AG04450 (cell line): ENCODE measurements at regions not wholly inside any gene's neighbourhood (a gene's known extent, or its start where the extent isn't known, plus 50 kb on each side); places are given as distances from the start of the nearest gene placed in this dataset.

Experiments used
- CTCF ChIA-PET: fragments of 300-600, 350-600 bp; formaldehyde crosslinking; extraction: SDS; loops from one replicate; lab custom pipeline; 2022; ENCODE audit warnings: antibody characterized with exemption, inconsistent platforms; lab: Charles Lee
- POLR2A ChIA-PET: fragments of 350-600 bp; formaldehyde crosslinking; extraction: SDS; loops from one replicate; lab custom pipeline; 2021; ENCODE audit warnings: antibody characterized with exemption, inconsistent platforms; lab: Yijun Ruan, JAX
- DNase-seq: peaks from one replicate; pipeline ENCODE4 v3.0.0-alpha.2; 2011; ENCODE audit warnings: low read depth, low spot score
- H3K27ac ChIP-seq: one replicate; pipeline ENCODE4 v1.5.1; 2012; ENCODE audit warnings: low read depth, low read length, control low read depth
- H3K27me3 ChIP-seq: one replicate; pipeline ENCODE4 v1.6.0; 2012; ENCODE audit warnings: low read length; ENCODE audit not compliant: control insufficient read depth, insufficient read depth
- H3K4me3 ChIP-seq: 2 replicates; pipeline ENCODE4 v1.5.1; 2011; ENCODE audit warnings: mild to moderate bottlenecking, low read depth, low read length, control low read depth
- H3K9me3 ChIP-seq: 2 replicates; pipeline ENCODE4 v1.5.1; 2012; ENCODE audit warnings: low read length; ENCODE audit not compliant: control insufficient read depth, insufficient read depth
- CTCF ChIP-seq: IDR thresholded peaks from 2 replicates; pipeline ENCODE4 v1.5.1; 2011; ENCODE audit warnings: low read depth, low read length, control low read depth, inconsistent platforms

- Histone ChIP-seq H3K9me3 (peaks cover 2% of the 10 kb centered on the region; the same call in 1 of the 2 replicates), H3K4me3 (no peak overlapping the region), H3K27ac (no peak overlapping the region), H3K27me3 (no peaks in the 10 kb centered on the region)
- no peak for DNase-seq
- ChIA-PET CTCF (interaction anchor here (0.7 kb wide), 1 partner anchor 1245 kb away, joined by 3 read pairs; no protein-coding TSS in a partner anchor), POLR2A (interaction anchor here (0.7 kb wide), 1 partner anchor 95 kb away, joined by 4 read pairs; no protein-coding TSS in a partner anchor)
- TF ChIP-seq CTCF: no peak
These were observed 161.0 kb downstream of the KCTD12 start for GRCh38 chr13:76725211-76725610.

GRCh38 chr13:76724421-76724820, 161.8 kb downstream of the KCTD12 start:
- Histone ChIP-seq H3K9me3 (peaks cover 2% of the 10 kb centered on the region; the same call in 1 of the 2 replicates), H3K27me3 (no peaks in the 10 kb centered on the region), H3K27ac (no peak overlapping the region), H3K4me3 (no peak overlapping the region)
- POLR2A ChIA-PET: interaction anchor here (0.9 kb wide), 1 partner anchor 13 kb away, joined by 3 read pairs; no protein-coding TSS in a partner anchor
- no peak for TF ChIP-seq CTCF
- DNase-seq: no peak
- CTCF ChIA-PET: interaction anchor here (1.3 kb wide), 1 partner anchor 180 kb away, joined by 3 read pairs; no protein-coding TSS in a partner anchor

- ChIA-PET POLR2A (interaction anchor here (0.5 to 0.9 kb wide), 4 partner anchors 12 to 211 kb away, joined by 3 to 7 read pairs (median 4); no protein-coding TSS in a partner anchor), CTCF (interaction anchor here (0.9 to 1.3 kb wide), 2 partner anchors 180 to 1036 kb away, joined by 3 read pairs; no protein-coding TSS in a partner anchor)
- DNase-seq: peak; percentile 54
These were observed 162.5 kb downstream of the KCTD12 start for GRCh38 chr13:76723551-76724232.

GRCh38 chr13:76722782-76723181, 163.4 kb downstream of the KCTD12 start:
- no peak for DNase-seq
- no peak overlapping the region for H3K27ac ChIP-seq
- H3K27me3 ChIP-seq: no peaks in the 10 kb centered on the region
- CTCF ChIA-PET: no interaction called here
- TF ChIP-seq CTCF: no peak
- POLR2A ChIA-PET: no interaction called here
- no peak overlapping the region for H3K4me3 ChIP-seq
- peaks cover 2% of the 10 kb centered on the region; the same call in 1 of the 2 replicates for H3K9me3 ChIP-seq

More at GRCh38 chr13:76723551-76724232, 162.5 kb downstream of the KCTD12 start:
- Histone ChIP-seq H3K27ac (peak overlapping the region; percentile 80), H3K27me3 (no peaks in the 10 kb centered on the region), H3K4me3 (no peak overlapping the region), H3K9me3 (peaks cover 2% of the 10 kb centered on the region; the same call in 1 of the 2 replicates)
- TF ChIP-seq CTCF: no peak

- Histone ChIP-seq H3K27ac (no peak overlapping the region), H3K9me3 (no peaks in the 10 kb centered on the region), H3K27me3 (no peaks in the 10 kb centered on the region), H3K4me3 (no peak overlapping the region)
- ChIA-PET CTCF (no interaction called here), POLR2A (no interaction called here)
- DNase-seq: no peak
- no peak for TF ChIP-seq CTCF
These were observed 165.4 kb downstream of the KCTD12 start for GRCh38 chr13:76720821-76721220.
